ENCODE measurements at regions not wholly inside any gene's neighbourhood (a gene's known extent, or its start where the extent isn't known, plus 50 kb on each side); places are given as distances from the start of the nearest gene placed in this dataset.

GRCh38 chr13:85653681-85654080 is 145.5 kb downstream of the SLITRK6 start:
- Mint-ChIP-seq H3K36me3 (no peaks in the 10 kb centered on the region), H3K4me1 (no peaks in the 10 kb centered on the region), H3K9me3 (no peaks in the 10 kb centered on the region), H3K27ac (no peak overlapping the region), H3K27me3 (ENCODE audit: low read depth) (no peaks in the 10 kb centered on the region), H3K4me3 (no peak overlapping the region)
- no peak for ATAC-seq
- ChIA-PET POLR2A (no interaction called here), CTCF (no interaction called here)
- DNase-seq (ENCODE audit: low spot score), result no peak
- TF ChIP-seq PREB (CRISPR knock-in tag; IDR thresholded peaks at IDR 0.05; ENCODE audit: borderline replicate concordance), result no peak
- TF ChIP-seq USF1 (CRISPR knock-in tag; IDR thresholded peaks at IDR 0.05), result no peak
- TF ChIP-seq SP1 (CRISPR knock-in tag; conservative IDR thresholded peaks at IDR 0.05), result no peak
- TF ChIP-seq ETV6 (CRISPR knock-in tag; IDR thresholded peaks at IDR 0.05), result no peak
- no peak for TF ChIP-seq RORB (CRISPR knock-in tag; IDR thresholded peaks at IDR 0.05)
- no peak for TF ChIP-seq ZNF263 (CRISPR knock-in tag; IDR thresholded peaks at IDR 0.05; ENCODE audit: low read depth)
- no peak for TF ChIP-seq MYBL2 (CRISPR knock-in tag; IDR thresholded peaks at IDR 0.05)
- TF ChIP-seq ZNF671 (CRISPR knock-in tag; IDR thresholded peaks at IDR 0.05), result no peak
- TF ChIP-seq SOX15 (CRISPR knock-in tag; IDR thresholded peaks at IDR 0.05), result no peak
- no peak for TF ChIP-seq GRHL2 (CRISPR knock-in tag; IDR thresholded peaks at IDR 0.05; ENCODE audit: insufficient replicate concordance, severe bottlenecking)
- no peak for TF ChIP-seq GABPB1 (CRISPR knock-in tag; IDR thresholded peaks at IDR 0.05)
- TF ChIP-seq GTF2I (CRISPR knock-in tag; conservative IDR thresholded peaks at IDR 0.05), result no peak
- no peak for TF ChIP-seq AR (CRISPR knock-in tag; IDR thresholded peaks at IDR 0.05)
- no peak for TF ChIP-seq FOXP1 (CRISPR knock-in tag; IDR thresholded peaks at IDR 0.05; ENCODE audit: borderline replicate concordance)
- no peak for TF ChIP-seq FOXJ3 (CRISPR knock-in tag; IDR thresholded peaks at IDR 0.05; ENCODE audit: borderline replicate concordance)
- no peak for TF ChIP-seq ZNF512 (CRISPR knock-in tag; IDR thresholded peaks at IDR 0.05; ENCODE audit: borderline replicate concordance)
- TF ChIP-seq TP53 (CRISPR knock-in tag; IDR thresholded peaks at IDR 0.05), result no peak

GRCh38 chr13:85652491-85652890 is 146.7 kb downstream of the SLITRK6 start:
- DNase-seq (ENCODE audit: low spot score) (no peak), ATAC-seq (no peak)
- Mint-ChIP-seq H3K27me3 (ENCODE audit: low read depth) (no peaks in the 10 kb centered on the region), H3K36me3 (no peaks in the 10 kb centered on the region), H3K4me3 (no peak overlapping the region), H3K9me3 (no peaks in the 10 kb centered on the region), H3K4me1 (no peaks in the 10 kb centered on the region), H3K27ac (no peak overlapping the region)
- ChIA-PET CTCF (no interaction called here), POLR2A (no interaction called here)
- TF ChIP-seq ATF6 (CRISPR knock-in tag; IDR thresholded peaks at IDR 0.05) (no peak), TCF7 (CRISPR knock-in tag; IDR thresholded peaks at IDR 0.05; ENCODE audit: low read depth) (no peak), AFF4 (CRISPR knock-in tag; IDR thresholded peaks at IDR 0.05; ENCODE audit: borderline replicate concordance) (no peak), USF2 (CRISPR knock-in tag; IDR thresholded peaks at IDR 0.05) (no peak), MAX (CRISPR knock-in tag; IDR thresholded peaks at IDR 0.05) (no peak), TP53 (CRISPR knock-in tag; IDR thresholded peaks at IDR 0.05) (no peak)
